D721Med (cell line): ENCODE measurements at regions not wholly inside any gene's neighbourhood (a gene's known extent, or its start where the extent isn't known, plus 50 kb on each side); places are given as distances from the start of the nearest gene placed in this dataset.

Experiments
- DNase-seq: peaks from one replicate; pipeline ENCODE4 v3.0.0; 2011; ENCODE audit warnings: low spot score; ENCODE audit not compliant: insufficient read length
- FAIRE-seq: peaks from 2 replicates; lab custom pipeline; 2011; peaks lifted over from hg19 to GRCh38; lab: Jason Lieb, UNC
- TF ChIP-seq, protein P1 (sequence below): IDR thresholded peaks from 2 replicates; pipeline ENCODE4 v1.5.1; 2012; ENCODE audit warnings: mild to moderate bottlenecking, control low read depth; ENCODE audit not compliant: insufficient read depth; ENCODE audit errors: missing control alignments

DNA sequence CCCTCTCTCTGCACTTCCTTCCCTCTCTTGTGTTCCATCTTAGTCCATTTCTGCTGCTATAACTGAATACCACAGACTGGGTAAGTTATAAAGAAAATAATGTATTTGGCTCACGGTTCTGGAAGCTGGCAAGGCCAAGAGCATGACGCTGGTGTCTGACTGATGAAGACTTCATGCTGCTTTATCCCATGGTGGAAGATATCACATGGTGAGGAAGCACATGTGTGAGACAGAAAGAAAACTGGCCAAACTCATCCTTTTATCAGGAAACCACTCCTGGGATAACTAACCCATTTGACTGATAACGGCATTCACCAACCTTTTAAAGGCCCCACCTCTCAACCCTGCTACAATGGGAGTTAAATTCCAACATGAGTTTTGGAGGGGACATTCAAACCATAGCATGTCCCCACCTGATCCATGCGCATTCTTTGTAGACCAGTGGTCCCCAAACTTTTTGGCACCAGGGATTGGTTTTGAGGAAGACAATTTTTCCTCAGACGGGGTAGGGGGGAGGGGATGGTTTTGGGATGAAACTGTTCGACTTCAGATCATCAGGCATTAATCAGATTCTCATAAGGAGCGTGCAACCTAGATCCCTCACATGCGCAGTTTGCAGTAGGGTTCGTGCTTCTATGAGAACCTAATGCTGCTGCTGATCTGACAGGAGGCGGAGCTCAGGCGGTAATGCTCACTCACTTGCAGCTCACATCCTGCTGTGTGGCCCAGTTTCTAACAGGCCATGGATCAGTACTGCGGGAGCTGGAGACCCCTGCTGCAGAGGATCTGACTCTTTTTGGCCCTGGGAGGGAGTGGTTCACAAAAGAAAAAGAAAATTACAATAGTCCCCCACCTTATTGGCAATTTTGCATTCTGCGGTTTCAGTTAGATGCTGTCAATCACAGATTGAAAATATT is 61.6 kb upstream of the SMOX start:
- FAIRE-seq (no peak), DNase-seq (no peak)
- TF ChIP-seq, protein P1, sequence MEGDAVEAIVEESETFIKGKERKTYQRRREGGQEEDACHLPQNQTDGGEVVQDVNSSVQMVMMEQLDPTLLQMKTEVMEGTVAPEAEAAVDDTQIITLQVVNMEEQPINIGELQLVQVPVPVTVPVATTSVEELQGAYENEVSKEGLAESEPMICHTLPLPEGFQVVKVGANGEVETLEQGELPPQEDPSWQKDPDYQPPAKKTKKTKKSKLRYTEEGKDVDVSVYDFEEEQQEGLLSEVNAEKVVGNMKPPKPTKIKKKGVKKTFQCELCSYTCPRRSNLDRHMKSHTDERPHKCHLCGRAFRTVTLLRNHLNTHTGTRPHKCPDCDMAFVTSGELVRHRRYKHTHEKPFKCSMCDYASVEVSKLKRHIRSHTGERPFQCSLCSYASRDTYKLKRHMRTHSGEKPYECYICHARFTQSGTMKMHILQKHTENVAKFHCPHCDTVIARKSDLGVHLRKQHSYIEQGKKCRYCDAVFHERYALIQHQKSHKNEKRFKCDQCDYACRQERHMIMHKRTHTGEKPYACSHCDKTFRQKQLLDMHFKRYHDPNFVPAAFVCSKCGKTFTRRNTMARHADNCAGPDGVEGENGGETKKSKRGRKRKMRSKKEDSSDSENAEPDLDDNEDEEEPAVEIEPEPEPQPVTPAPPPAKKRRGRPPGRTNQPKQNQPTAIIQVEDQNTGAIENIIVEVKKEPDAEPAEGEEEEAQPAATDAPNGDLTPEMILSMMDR, result no peak

DNA sequence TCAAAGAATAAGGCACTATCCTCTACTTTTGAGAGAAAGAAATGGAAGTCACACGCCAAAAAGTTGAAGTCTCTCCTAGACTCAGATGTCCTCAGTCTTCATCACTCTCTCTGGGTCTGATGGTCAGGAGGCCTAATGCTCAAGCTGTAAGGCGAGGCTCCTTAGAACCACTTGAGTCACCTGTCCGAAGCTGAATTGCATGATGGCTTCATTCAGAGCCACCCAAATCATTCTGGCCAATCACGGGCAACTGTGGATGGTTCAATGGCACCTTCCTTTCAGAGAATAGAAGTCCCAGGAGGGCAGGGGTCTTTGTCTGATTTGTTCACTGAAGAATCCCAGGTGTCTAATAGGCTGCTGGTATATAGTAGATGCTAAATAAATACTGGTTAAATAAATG is 63.9 kb upstream of the SMOX start:
- TF ChIP-seq, protein P1, result no peak
- DNase-seq (no peak), FAIRE-seq (no peak)

DNA sequence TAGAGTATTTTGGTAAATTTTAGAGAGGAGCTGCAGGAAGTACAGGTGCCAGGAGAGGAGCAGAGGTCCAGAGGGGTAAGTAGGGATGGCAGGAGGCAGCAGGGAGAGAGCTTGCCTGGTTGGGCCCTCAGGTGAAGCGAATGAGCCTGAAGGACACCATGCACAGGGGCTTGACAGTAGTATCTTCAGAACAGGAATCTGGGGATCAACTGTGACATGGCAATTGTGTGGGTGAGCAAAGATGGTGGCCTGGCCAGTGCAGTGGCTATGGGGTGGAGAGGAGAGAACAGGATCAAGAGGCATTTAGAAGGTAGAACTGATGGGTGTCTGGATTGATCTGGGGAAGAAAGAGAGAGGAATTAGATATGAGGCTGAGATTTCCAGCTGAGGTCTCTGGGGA is 64.5 kb upstream of the SMOX start:
- TF ChIP-seq, protein P1, result no peak
- DNase-seq, result no peak
- FAIRE-seq, result no peak

DNA sequence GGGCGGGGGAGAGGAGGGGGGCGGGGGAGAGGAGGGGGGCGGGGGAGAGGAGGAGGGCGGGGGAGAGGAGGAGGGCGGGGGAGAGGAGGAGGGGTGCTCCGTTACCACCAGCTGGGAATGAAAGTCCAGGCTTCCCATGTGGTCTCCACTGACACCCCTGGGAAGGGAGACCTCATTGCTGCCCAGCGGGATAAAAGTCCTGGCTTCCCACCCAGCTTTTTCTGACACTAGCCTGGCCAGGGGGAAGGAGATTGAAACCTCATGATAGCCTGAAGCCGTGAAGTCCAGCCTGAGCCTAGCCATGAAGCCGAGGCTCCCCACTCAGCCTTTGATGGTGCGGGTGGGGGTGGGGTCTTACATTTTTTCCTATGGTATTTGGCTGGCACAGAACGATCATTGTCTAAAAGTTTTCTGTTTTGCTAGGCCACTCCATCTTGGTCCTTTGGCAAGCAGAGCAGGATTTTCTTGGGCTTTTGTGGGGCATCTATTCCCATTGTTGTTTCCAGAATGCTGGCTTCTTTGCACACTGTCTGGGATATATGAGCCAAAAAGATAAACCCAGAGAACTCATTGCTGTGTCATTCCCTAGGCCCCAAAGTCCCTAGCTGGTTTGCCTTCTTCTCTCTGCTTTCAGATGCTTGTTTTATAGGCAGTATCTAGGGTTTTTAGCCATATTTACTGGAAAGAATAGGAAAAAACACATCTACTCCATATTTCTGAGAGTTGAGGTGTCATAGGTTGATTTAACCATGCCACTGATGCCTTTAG is 65.3 kb upstream of the SMOX start:
- no peak for FAIRE-seq
- DNase-seq, result no peak
- TF ChIP-seq, protein P1, result no peak

DNA sequence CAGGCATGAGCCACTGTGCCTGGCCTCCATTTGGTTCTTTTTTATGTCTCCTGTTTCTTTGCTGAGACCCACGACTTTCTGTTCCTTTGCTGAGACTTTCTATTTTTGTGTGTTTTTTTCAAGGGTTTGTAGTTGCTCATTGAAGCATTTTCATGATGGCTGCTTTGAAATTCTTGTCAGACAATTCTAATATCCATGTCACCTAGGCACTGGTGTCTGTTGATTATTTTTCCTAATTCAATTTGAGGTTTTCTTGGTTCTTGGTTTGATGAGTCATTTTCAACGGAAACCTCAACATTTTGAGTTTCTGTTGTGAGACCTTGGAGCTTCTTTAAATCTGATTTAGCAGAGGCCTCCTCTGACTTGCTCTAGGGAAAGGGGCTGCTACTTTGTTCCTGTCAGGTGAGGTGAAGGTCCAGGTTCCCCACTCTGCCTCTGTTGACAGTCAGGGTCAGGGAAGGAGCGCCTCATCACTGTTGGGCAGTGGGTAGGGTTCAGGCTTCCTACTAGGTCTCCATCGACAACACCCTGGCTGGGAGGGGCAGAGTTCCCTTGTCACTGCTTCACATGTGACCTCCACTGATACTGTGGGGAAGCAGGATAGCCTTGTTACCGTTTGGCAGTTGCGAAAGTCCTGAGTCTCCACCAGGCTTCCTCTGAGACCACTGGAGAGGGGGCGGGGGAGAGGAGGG is 66.1 kb upstream of the SMOX start:
- TF ChIP-seq, protein P1, result no peak
- FAIRE-seq (no peak), DNase-seq (no peak)

DNA sequence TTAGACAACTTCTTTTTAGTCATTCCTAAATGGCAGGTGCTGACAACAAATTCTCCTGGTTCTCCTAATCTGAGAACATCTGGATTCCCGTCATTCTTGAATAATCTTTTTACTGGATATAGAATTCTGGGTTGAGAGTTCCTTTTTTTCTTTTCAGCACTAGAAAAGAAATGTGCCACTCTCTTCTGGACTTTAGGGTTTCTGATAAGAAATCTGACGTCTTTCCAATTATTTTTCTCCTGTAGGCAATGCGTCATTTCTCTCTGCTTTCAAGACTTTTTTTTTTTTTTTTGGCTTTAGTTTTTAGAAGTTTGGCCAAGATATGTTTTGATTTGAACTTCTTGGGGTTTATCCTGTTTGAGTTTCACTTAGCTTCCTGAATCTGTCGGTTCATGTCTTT is 66.1 kb upstream of the RNF24 start:
- FAIRE-seq (no peak), DNase-seq (no peak)
- TF ChIP-seq, protein P1, result no peak
